SK-N-SH treated with all-trans-retinoic acid at 6 μM for 48 hours (cell line): ENCODE measurements at regions not wholly inside any gene's neighbourhood (a gene's known extent, or its start where the extent isn't known, plus 50 kb on each side); places are given as distances from the start of the nearest gene placed in this dataset.

ENCODE experiments used
- ATAC-seq: fragments of 200-7000 bp; cut with Tn5 transposase; 3 replicates; pipeline ENCODE4 v1.9.1; 2020; ENCODE audit warnings: mild to moderate bottlenecking, moderate library complexity
- ARNTL ChIP-seq: fragments of 450-650 bp; formaldehyde crosslinking; IDR thresholded peaks from 2 replicates; pipeline ENCODE4 v1.5.0; 2020; ENCODE audit warnings: low read depth, mild to moderate bottlenecking, moderate library complexity, borderline replicate concordance
- BACH2 ChIP-seq: fragments of 250-450 bp; sonication (Bioruptor Pico); IDR thresholded peaks from 2 replicates; pipeline ENCODE4 v1.9.0; 2021; ENCODE audit warnings: mild to moderate bottlenecking, borderline replicate concordance
- CREB5 ChIP-seq: fragments of 250-450 bp; sonication (Bioruptor Pico); IDR thresholded peaks from 2 replicates; pipeline ENCODE4 v1.5.1; 2020; ENCODE audit warnings: low read depth, mild to moderate bottlenecking, moderate library complexity
- CSRNP3 ChIP-seq: fragments of 250-450 bp; sonication (Bioruptor Pico); IDR thresholded peaks from 2 replicates; pipeline ENCODE4 v1.5.1; 2021; ENCODE audit warnings: mild to moderate bottlenecking, moderate library complexity
- ESRRG ChIP-seq: fragments of 250-450 bp; sonication (Bioruptor Pico); IDR thresholded peaks from 2 replicates; pipeline ENCODE4 v1.6.1; 2021; ENCODE audit warnings: mild to moderate bottlenecking
- GLIS3 ChIP-seq: fragments of 250-450 bp; sonication (Bioruptor Pico); IDR thresholded peaks from 2 replicates; pipeline ENCODE4 v1.5.0; 2020; ENCODE audit warnings: mild to moderate bottlenecking, moderate library complexity
- ISL1 ChIP-seq: fragments of 250-450 bp; sonication (Bioruptor Pico); IDR thresholded peaks from 2 replicates; pipeline ENCODE4 v2.1.2; 2022; ENCODE audit warnings: mild to moderate bottlenecking, moderate library complexity
- OSR1 ChIP-seq: fragments of 250-450 bp; sonication (Bioruptor Pico); IDR thresholded peaks from 2 replicates; pipeline ENCODE4 v1.8.0; 2022; ENCODE audit warnings: moderate library complexity, mild to moderate bottlenecking, inconsistent platforms
- POU6F1 ChIP-seq: fragments of 250-450 bp; sonication (Bioruptor Pico); IDR thresholded peaks from 2 replicates; pipeline ENCODE4 v1.8.0; 2021; ENCODE audit warnings: low read depth, mild to moderate bottlenecking, moderate library complexity, borderline replicate concordance
- PPARA ChIP-seq: fragments of 250-450 bp; sonication (Bioruptor Pico); IDR thresholded peaks from 2 replicates; pipeline ENCODE4 v1.5.0; 2020; ENCODE audit warnings: mild to moderate bottlenecking, borderline replicate concordance
- RARB ChIP-seq: fragments of 250-450 bp; sonication (Bioruptor Pico); IDR thresholded peaks from 2 replicates; pipeline ENCODE4 v1.8.0; 2021; ENCODE audit warnings: mild to moderate bottlenecking, moderate library complexity
- SNAI2 ChIP-seq: fragments of 250-450 bp; sonication (Bioruptor Pico); IDR thresholded peaks from 2 replicates; pipeline ENCODE4 v1.5.0; 2020; ENCODE audit warnings: mild to moderate bottlenecking, moderate library complexity
- TSHZ2 ChIP-seq: fragments of 250-450 bp; sonication (Bioruptor Pico); IDR thresholded peaks from 2 replicates; pipeline ENCODE4 v1.5.0; 2020; ENCODE audit warnings: mild to moderate bottlenecking, moderate library complexity
- ZC3H10 ChIP-seq: fragments of 250-450 bp; sonication (Bioruptor Pico); IDR thresholded peaks from 2 replicates; pipeline ENCODE4 v1.5.1; 2021; ENCODE audit warnings: mild to moderate bottlenecking, moderate library complexity
- ZFP3 ChIP-seq: fragments of 250-450 bp; sonication (Bioruptor Pico); IDR thresholded peaks from 2 replicates; pipeline ENCODE4 v1.5.0; 2020; ENCODE audit warnings: mild to moderate bottlenecking, moderate library complexity
- ZFP30 ChIP-seq: fragments of 450-650 bp; formaldehyde crosslinking; IDR thresholded peaks from 2 replicates; pipeline ENCODE4 v1.5.0; 2022; ENCODE audit warnings: mild to moderate bottlenecking, moderate library complexity
- ZNF565 ChIP-seq: fragments of 450-650 bp; formaldehyde crosslinking; conservative IDR thresholded peaks from 2 replicates; pipeline ENCODE4 v1.5.0; 2020; ENCODE audit warnings: low read depth, mild to moderate bottlenecking, moderate library complexity
- ZNF8 ChIP-seq: fragments of 450-650 bp; formaldehyde crosslinking; IDR thresholded peaks from 2 replicates; pipeline ENCODE4 v1.5.0; 2020; ENCODE audit warnings: mild to moderate bottlenecking, moderate library complexity

- TF ChIP-seq POU6F1: no peak
- TF ChIP-seq, all 23 proteins: peak for 0
Measured at GRCh38 chr6:33905071-33905609, 101.3 kb upstream of the MLN start (continued).

- no peak; the same call in 2 of the 3 replicates for ATAC-seq
- TF ChIP-seq ZFP3 (CRISPR knock-in tag) (no peak), BACH2 (CRISPR knock-in tag) (no peak), ISL1 (CRISPR knock-in tag) (no peak), RARB (CRISPR knock-in tag) (no peak), ESRRG (CRISPR knock-in tag) (no peak), SNAI2 (no peak), OSR1 (CRISPR knock-in tag) (no peak), POU6F1 (no peak), CSRNP3 (CRISPR knock-in tag) (no peak), ZC3H10 (CRISPR knock-in tag) (no peak), CREB5 (CRISPR knock-in tag) (no peak), ZFP30 (CRISPR knock-in tag) (no peak), ZNF8 (CRISPR knock-in tag) (no peak)
Measured at GRCh38 chr6:33904747-33905065, 100.9 kb upstream of the MLN start.

GRCh38 chr6:33904050-33904746 lies 100.4 kb upstream of the MLN start:
- ATAC-seq: no peak
- TF ChIP-seq ISL1 (CRISPR knock-in tag): no peak
- no peak for TF ChIP-seq PPARA (CRISPR knock-in tag)
- no peak for TF ChIP-seq ARNTL (CRISPR knock-in tag)
- no peak for TF ChIP-seq CSRNP3 (CRISPR knock-in tag)
- TF ChIP-seq CREB5 (CRISPR knock-in tag): no peak
- no peak for TF ChIP-seq ZNF565 (CRISPR knock-in tag)
- no peak for TF ChIP-seq GLIS3 (CRISPR knock-in tag)
- no peak for TF ChIP-seq SNAI2
- TF ChIP-seq ZC3H10 (CRISPR knock-in tag): no peak
- TF ChIP-seq ZNF8 (CRISPR knock-in tag): no peak
- no peak for TF ChIP-seq ESRRG (CRISPR knock-in tag)
- TF ChIP-seq TSHZ2: no peak
- TF ChIP-seq POU6F1: no peak
- no peak for TF ChIP-seq RARB (CRISPR knock-in tag)
